HEK293 (cell line): ENCODE measurements at regions not wholly inside any gene's neighbourhood (a gene's known extent, or its start where the extent isn't known, plus 50 kb on each side); places are given as distances from the start of the nearest gene placed in this dataset.

Experiments used
- CTCF ChIA-PET: fragments of 350-600 bp; formaldehyde crosslinking; extraction: SDS; loops from one replicate; lab custom pipeline; 2021; ENCODE audit warnings: antibody characterized with exemption; lab: Yijun Ruan, JAX
- POLR2A ChIA-PET: fragments of 300-600 bp; formaldehyde crosslinking; extraction: SDS; loops from one replicate; lab custom pipeline; 2020; ENCODE audit warnings: antibody characterized with exemption, inconsistent platforms; lab: Yijun Ruan, JAX
- H3K27ac ChIP-seq: fragments of 200-500 bp; sonication (Bioruptor generic); 2 replicates; pipeline ENCODE4 v1.5.1; 2014; ENCODE audit warnings: low read depth, low read length, control low read depth, inconsistent platforms; ENCODE audit errors: extremely low read depth
- H3K36me3 ChIP-seq, 2 experiments: fragments of 200-500 bp in 1 of 2; sonication (Bioruptor generic) in 1 of 2; 1 replicate in 1 of 2; 2 replicates in 1 of 2; pipeline ENCODE4 v1.5.1; 2014 to 2017; ENCODE audit warnings: inconsistent platforms in 2 of 2, low read length in 2 of 2; ENCODE audit not compliant: control insufficient read depth in 2 of 2, insufficient read depth in 1 of 2
- H3K4me1 ChIP-seq: fragments of 200-500 bp; sonication (Bioruptor generic); 2 replicates; pipeline ENCODE4 v1.5.1; 2014; ENCODE audit warnings: mild to moderate bottlenecking, low read length, inconsistent platforms; ENCODE audit not compliant: control insufficient read depth, insufficient read depth
- H3K4me3 ChIP-seq: 2 replicates; pipeline ENCODE4 v1.5.1; 2011; ENCODE audit warnings: low read depth, mild to moderate bottlenecking, control low read depth, low read length, moderate library complexity
- H3K9me3 ChIP-seq: fragments of 200-500 bp; sonication (Bioruptor generic); 2 replicates; pipeline ENCODE4 v1.5.1; 2014; ENCODE audit warnings: low read depth, low read length, inconsistent platforms; ENCODE audit not compliant: control insufficient read depth, insufficient read depth
- KLF17 ChIP-seq: fragments of 450-650 bp; formaldehyde crosslinking; IDR thresholded peaks from 2 replicates; pipeline ENCODE4 v1.5.1; 2016; ENCODE audit warnings: missing biosample characterization, missing genetic modification characterization
- PBX3 ChIP-seq: sonication (generic); formaldehyde crosslinking; IDR thresholded peaks from 2 replicates; pipeline ENCODE4 v1.8.1; 2022; ENCODE audit warnings: mild to moderate bottlenecking, moderate library complexity, missing genetic modification reagents
- RBAK ChIP-seq: fragments of 450-650 bp; formaldehyde crosslinking; IDR thresholded peaks from 2 replicates; pipeline ENCODE4 v1.5.1; 2016; ENCODE audit warnings: missing biosample characterization, missing genetic modification characterization
- REPIN1 ChIP-seq: fragments of 450-650 bp; formaldehyde crosslinking; IDR thresholded peaks from 2 replicates; pipeline ENCODE4 v1.5.1; 2017; ENCODE audit warnings: missing biosample characterization, missing genetic modification characterization, low read depth
- YY1 ChIP-seq: fragments of 450-650 bp; formaldehyde crosslinking; IDR thresholded peaks from 2 replicates; pipeline ENCODE4 v1.5.1; 2018; ENCODE audit warnings: missing biosample characterization, missing genetic modification characterization
- ZBTB1 ChIP-seq: fragments of 450-650 bp; formaldehyde crosslinking; IDR thresholded peaks from 2 replicates; pipeline ENCODE4 v1.5.1; 2016; ENCODE audit warnings: missing biosample characterization, missing genetic modification characterization
- ZBTB48 ChIP-seq: fragments of 450-650 bp; formaldehyde crosslinking; IDR thresholded peaks from 2 replicates; pipeline ENCODE4 v1.5.1; 2016; ENCODE audit warnings: missing biosample characterization, missing genetic modification characterization
- ZBTB6 ChIP-seq: fragments of 450-650 bp; formaldehyde crosslinking; IDR thresholded peaks from 2 replicates; pipeline ENCODE4 v1.5.1; 2017; ENCODE audit warnings: missing biosample characterization, missing genetic modification characterization
- ZIC2 ChIP-seq: fragments of 450-650 bp; formaldehyde crosslinking; IDR thresholded peaks from 2 replicates; pipeline ENCODE4 v1.5.1; 2016; ENCODE audit warnings: missing biosample characterization, missing genetic modification characterization
- ZNF112 ChIP-seq: fragments of 450-650 bp; formaldehyde crosslinking; IDR thresholded peaks from 2 replicates; pipeline ENCODE4 v1.5.0; 2017; ENCODE audit warnings: missing biosample characterization, missing genetic modification characterization
- ZNF140 ChIP-seq: fragments of 450-650 bp; formaldehyde crosslinking; IDR thresholded peaks from 2 replicates; pipeline ENCODE4 v1.5.1; 2016; ENCODE audit warnings: missing biosample characterization, missing genetic modification characterization
- ZNF175 ChIP-seq: fragments of 450-650 bp; formaldehyde crosslinking; IDR thresholded peaks from 2 replicates; pipeline ENCODE4 v1.5.1; 2016; ENCODE audit warnings: missing biosample characterization, missing genetic modification characterization
- ZNF211 ChIP-seq: fragments of 450-650 bp; formaldehyde crosslinking; IDR thresholded peaks from 2 replicates; pipeline ENCODE4 v1.5.1; 2016; ENCODE audit warnings: low read depth, missing biosample characterization, missing genetic modification characterization
- ZNF24 ChIP-seq: fragments of 450-650 bp; formaldehyde crosslinking; IDR thresholded peaks from 2 replicates; pipeline ENCODE4 v1.5.1; 2016; ENCODE audit warnings: missing biosample characterization, missing genetic modification characterization
- ZNF274 ChIP-seq, 2 experiments: fragments of 200-500 bp in 1 of 2; fragments of 450-650 bp in 1 of 2; sonication (Bioruptor generic) in 1 of 2; formaldehyde crosslinking in 1 of 2; IDR thresholded peaks; 2 replicates each; pipeline versions ENCODE4 v1.5.1 to v1.6.1; 2014 to 2016; ENCODE audit warnings: borderline replicate concordance in 1 of 2, inconsistent platforms in 1 of 2, low read length in 1 of 2, missing biosample characterization in 1 of 2, missing genetic modification characterization in 1 of 2
- ZNF350 ChIP-seq: fragments of 450-650 bp; formaldehyde crosslinking; IDR thresholded peaks from 2 replicates; pipeline ENCODE4 v1.5.0; 2017; ENCODE audit warnings: missing biosample characterization, mild to moderate bottlenecking, missing genetic modification characterization
- ZNF391 ChIP-seq: fragments of 450-650 bp; formaldehyde crosslinking; IDR thresholded peaks from 2 replicates; pipeline ENCODE4 v1.5.1; 2016; ENCODE audit warnings: low read depth, missing biosample characterization, missing genetic modification characterization, borderline replicate concordance
- ZNF416 ChIP-seq: fragments of 450-650 bp; formaldehyde crosslinking; IDR thresholded peaks from 2 replicates; pipeline ENCODE4 v1.5.1; 2016; ENCODE audit warnings: missing biosample characterization, missing genetic modification characterization
- ZNF423 ChIP-seq: fragments of 450-650 bp; formaldehyde crosslinking; IDR thresholded peaks from 2 replicates; pipeline ENCODE4 v1.5.1; 2016; ENCODE audit warnings: missing biosample characterization, missing genetic modification characterization
- ZNF48 ChIP-seq: fragments of 450-650 bp; formaldehyde crosslinking; IDR thresholded peaks from 2 replicates; pipeline ENCODE4 v1.5.1; 2016; ENCODE audit warnings: missing biosample characterization, missing genetic modification characterization
- ZNF558 ChIP-seq: fragments of 450-650 bp; formaldehyde crosslinking; IDR thresholded peaks from 2 replicates; pipeline ENCODE4 v1.5.1; 2016; ENCODE audit warnings: missing biosample characterization, missing genetic modification characterization
- ZNF596 ChIP-seq: fragments of 450-650 bp; IDR thresholded peaks from 2 replicates; pipeline ENCODE4 v1.5.0; 2018; ENCODE audit warnings: missing biosample characterization, mild to moderate bottlenecking, missing genetic modification characterization, moderate library complexity
- ZNF645 ChIP-seq: fragments of 450-650 bp; formaldehyde crosslinking; IDR thresholded peaks from 2 replicates; pipeline ENCODE4; 2016; ENCODE audit warnings: missing biosample characterization, missing genetic modification characterization

DNA sequence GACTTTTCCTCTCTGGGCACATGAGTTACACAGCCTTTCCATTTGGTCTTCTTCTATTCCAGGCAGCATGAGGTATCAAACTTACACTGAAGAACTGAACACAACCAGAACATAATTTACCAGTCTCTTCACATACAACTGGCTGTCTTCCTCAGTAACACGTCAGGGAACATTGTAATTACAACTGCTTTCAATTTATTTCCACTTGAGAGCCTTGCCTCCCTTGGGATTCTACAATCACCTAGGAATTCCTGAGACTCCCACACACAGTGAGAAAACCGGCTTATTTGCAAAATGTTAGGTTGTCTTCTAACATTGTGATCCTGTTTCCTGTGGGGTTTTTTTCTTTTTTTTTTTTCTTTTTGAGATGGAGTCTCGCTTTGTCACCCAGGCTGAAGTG is 149.9 kb downstream of the TMX3 start (continued):
- TF ChIP-seq ZBTB1 = no peak
- no peak for TF ChIP-seq ZNF423 (tag by site-specific recombination)
- no peak for TF ChIP-seq ZNF645 (tag by site-specific recombination)
- TF ChIP-seq ZNF596 (tag by site-specific recombination) = no peak
- no peak for TF ChIP-seq KLF17 (tag by site-specific recombination)
- TF ChIP-seq ZNF558 (tag by site-specific recombination) = no peak

DNA sequence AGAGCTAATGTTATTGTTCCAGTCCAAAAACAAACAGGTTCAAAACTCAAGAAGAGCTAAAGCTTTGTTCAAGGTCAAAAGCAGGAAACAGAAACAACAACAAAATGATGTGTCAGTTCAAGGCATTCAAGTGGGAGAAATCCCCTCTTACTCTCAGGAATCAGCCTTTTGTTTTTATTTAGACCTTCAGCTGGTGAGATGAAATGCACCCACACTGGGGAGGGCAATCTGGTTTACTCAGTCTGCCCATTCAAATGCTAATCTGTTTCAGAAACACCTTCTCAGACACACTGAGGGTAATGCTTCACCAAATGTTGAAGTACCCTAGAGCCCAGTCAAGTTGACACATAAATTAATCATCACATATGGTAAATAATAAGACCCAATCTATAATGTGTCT is 150.6 kb downstream of the TMX3 start:
- Histone ChIP-seq H3K27ac (no peak overlapping the region), H3K4me1 (no peaks in the 10 kb centered on the region), H3K4me3 (no peak overlapping the region), H3K9me3 (no peaks in the 10 kb centered on the region), H3K36me3 (no peaks in the 10 kb centered on the region)
- POLR2A ChIA-PET = no interaction called here
- CTCF ChIA-PET = interaction anchor here (0.6 kb wide), 1 partner anchor 47 kb away, joined by 3 read pairs; no protein-coding TSS in a partner anchor
- no peak for TF ChIP-seq YY1
- TF ChIP-seq ZNF416 (tag by site-specific recombination) = no peak
- no peak for TF ChIP-seq ZNF274 (IDR thresholded peaks at IDR 0.05; ENCODE audit: low read length)
- TF ChIP-seq ZNF274 (tag by site-specific recombination; IDR thresholded peaks at IDR 0.05; ENCODE audit: borderline replicate concordance) = no peak
- no peak for TF ChIP-seq REPIN1 (tag by site-specific recombination)
- TF ChIP-seq ZNF112 (tag by site-specific recombination) = no peak
- TF ChIP-seq ZNF391 (tag by site-specific recombination) = no peak
- no peak for TF ChIP-seq RBAK
- TF ChIP-seq ZNF350 (tag by site-specific recombination) = no peak
- TF ChIP-seq ZNF558 (tag by site-specific recombination) = no peak
- TF ChIP-seq ZNF24 (tag by site-specific recombination) = no peak
- TF ChIP-seq ZNF175 (tag by site-specific recombination) = no peak
- TF ChIP-seq PBX3 (CRISPR knock-in tag) = no peak
- TF ChIP-seq ZBTB48 (tag by site-specific recombination) = no peak
- TF ChIP-seq ZBTB6 = no peak
- TF ChIP-seq ZIC2 (tag by site-specific recombination) = no peak
- TF ChIP-seq ZNF48 (tag by site-specific recombination) = no peak
- no peak for TF ChIP-seq ZNF140 (tag by site-specific recombination)
- no peak for TF ChIP-seq ZNF211 (tag by site-specific recombination)
